NCI-H2196 (cell line): ENCODE measurements at regions not wholly inside any gene's neighbourhood (a gene's known extent, or its start where the extent isn't known, plus 50 kb on each side); places are given as distances from the start of the nearest gene placed in this dataset.
"Not testable (repeated sequence)": the region's sequence is repeated elsewhere in the genome, so short reads cannot be mapped to it uniquely, and the experiment has no call there.

Experiments
- DNase-seq: peaks from one replicate; lab custom pipeline; 2025; ENCODE audit not compliant: unreplicated experiment; lab: John Stamatoyannopoulos, UW

GRCh38 chrX:140342410-140342809 is 162.5 kb downstream of the SOX3 start:
- DNase-seq = no peak

- no peak for DNase-seq
Observed at GRCh38 chrX:140337263-140337662, 167.6 kb downstream of the SOX3 start.

- DNase-seq = no peak
Observed at GRCh38 chrX:140318296-140318695, 186.6 kb downstream of the SOX3 start.

GRCh38 chrX:140317462-140317861 is 187.4 kb downstream of the SOX3 start:
- no peak for DNase-seq

- DNase-seq = no peak
Observed at GRCh38 chrX:140298960-140299825, 205.7 kb downstream of the SOX3 start.

- DNase-seq = no peak
Observed at GRCh38 chrX:140297273-140297672, 207.6 kb downstream of the SOX3 start.

- DNase-seq = no peak
Observed at GRCh38 chrX:140292961-140293360, 211.9 kb downstream of the SOX3 start.

GRCh38 chrX:140292188-140292587 is 212.7 kb downstream of the SOX3 start:
- no peak for DNase-seq

GRCh38 chrX:140274811-140275525 is 229.9 kb downstream of the SOX3 start:
- no peak for DNase-seq

- DNase-seq = no peak
Observed at GRCh38 chrX:140273921-140274320, 230.9 kb downstream of the SOX3 start.

- DNase-seq = no peak
Observed at GRCh38 chrX:140250391-140250790, 254.5 kb downstream of the SOX3 start.

- DNase-seq = no peak
Observed at GRCh38 chrX:140249088-140249487, 255.8 kb downstream of the SOX3 start.

- no peak for DNase-seq
Observed at GRCh38 chrX:140229191-140229590, 263.9 kb upstream of the CXorf66 start.

- not testable (repeated sequence) for DNase-seq
Observed at GRCh38 chrX:140226037-140226436, 260.7 kb upstream of the CXorf66 start.

- DNase-seq = not testable (repeated sequence)
Observed at GRCh38 chrX:140215894-140216293, 250.6 kb upstream of the CXorf66 start.

- DNase-seq = not testable (repeated sequence)
Observed at GRCh38 chrX:140214518-140214917, 249.2 kb upstream of the CXorf66 start.

GRCh38 chrX:140206657-140207056 is 241.3 kb upstream of the CXorf66 start:
- no peak for DNase-seq

GRCh38 chrX:140190441-140191108 is 225.3 kb upstream of the CXorf66 start:
- no peak for DNase-seq

- DNase-seq = no peak
Observed at GRCh38 chrX:140180585-140180984, 215.3 kb upstream of the CXorf66 start.

- DNase-seq = no peak
Observed at GRCh38 chrX:140177821-140178220, 212.5 kb upstream of the CXorf66 start.

- DNase-seq = no peak
Observed at GRCh38 chrX:140172401-140172800, 207.1 kb upstream of the CXorf66 start.

- DNase-seq = no peak
Observed at GRCh38 chrX:140167551-140167950, 202.2 kb upstream of the CXorf66 start.
